ENCODE measurements at regions not wholly inside any gene's neighbourhood (a gene's known extent, or its start where the extent isn't known, plus 50 kb on each side); places are given as distances from the start of the nearest gene placed in this dataset.
"Not testable (repeated sequence)": the region's sequence is repeated elsewhere in the genome, so short reads cannot be mapped to it uniquely, and the experiment has no call there.

GRCh38 chr3:128546646-128547045 lies 53.6 kb upstream of the GATA2 start:
- Histone ChIP-seq H3K9me3 (peaks cover 0 to 4% of the 10 kb centered on the region in 2 donors), H3K4me3 (no peak overlapping the region), H3K27me3 (no peaks in the 10 kb centered on the region), H3K36me3 (no peaks in the 10 kb centered on the region), H3K4me1 (no peaks in the 10 kb centered on the region), H3K27ac (no peak overlapping the region)
- no peak for TF ChIP-seq POLR2AphosphoS5 (IDR thresholded peaks at IDR 0.05)
- no peak for TF ChIP-seq CTCF (IDR thresholded peaks at IDR 0.05)
- TF ChIP-seq POLR2A (IDR thresholded peaks at IDR 0.05) = no peak
- intact Hi-C loops (cut with DNase I; ENCODE audit: low total_unique reads) = loop anchor here (5.0 kb wide), 1 partner anchor 814 kb away; no protein-coding TSS in a partner anchor
- DNase-seq (ENCODE audit: low spot score in 2 of 2) = no peak

GRCh38 chr3:128545120-128545752 lies 52.2 kb upstream of the GATA2 start:
- no peaks in the 10 kb centered on the region for H3K36me3 ChIP-seq
- no peak overlapping the region for H3K4me3 ChIP-seq
- no peak overlapping the region for H3K27ac ChIP-seq
- DNase-seq (ENCODE audit: low spot score in 2 of 2) = no peak
- no peaks in the 10 kb centered on the region for H3K4me1 ChIP-seq
- peaks cover 0 to 4% of the 10 kb centered on the region in 2 donors for H3K9me3 ChIP-seq
- intact Hi-C loops (cut with DNase I; ENCODE audit: low total_unique reads) = loop anchor here (5.0 kb wide), 1 partner anchor 813 kb away; no protein-coding TSS in a partner anchor
- TF ChIP-seq CTCF (IDR thresholded peaks at IDR 0.05) (no peak), POLR2AphosphoS5 (IDR thresholded peaks at IDR 0.05) (no peak), POLR2A (IDR thresholded peaks at IDR 0.05) (no peak)
- no peaks in the 10 kb centered on the region for H3K27me3 ChIP-seq

- Histone ChIP-seq H3K27ac (no peak overlapping the region), H3K27me3 (no peaks in the 10 kb centered on the region), H3K36me3 (no peaks in the 10 kb centered on the region), H3K9me3 (peaks cover 0 to 4% of the 10 kb centered on the region in 2 donors), H3K4me3 (no peak overlapping the region), H3K4me1 (no peaks in the 10 kb centered on the region)
- intact Hi-C loops (cut with DNase I; ENCODE audit: low total_unique reads) = no loop called here
- DNase-seq (ENCODE audit: low spot score in 2 of 2) = no peak
- TF ChIP-seq CTCF (IDR thresholded peaks at IDR 0.05) (no peak), POLR2AphosphoS5 (IDR thresholded peaks at IDR 0.05) (no peak), POLR2A (IDR thresholded peaks at IDR 0.05) (no peak)
Measured at GRCh38 chr3:128544190-128544589, 51.2 kb upstream of the GATA2 start.

GRCh38 chr3:128543570-128544174 lies 50.7 kb upstream of the GATA2 start:
- H3K4me3 ChIP-seq; H3K27ac ChIP-seq; H3K9me3 ChIP-seq; H3K36me3 ChIP-seq; DNase-seq (ENCODE audit: low spot score in 2 of 2); H3K4me1 ChIP-seq; intact Hi-C loops (cut with DNase I; ENCODE audit: low total_unique reads); H3K27me3 ChIP-seq: not testable (repeated sequence)
